ENCODE measurements at regions not wholly inside any gene's neighbourhood (a gene's known extent, or its start where the extent isn't known, plus 50 kb on each side); places are given as distances from the start of the nearest gene placed in this dataset.
"Not testable (repeated sequence)": the region's sequence is repeated elsewhere in the genome, so short reads cannot be mapped to it uniquely, and the experiment has no call there.

DNA sequence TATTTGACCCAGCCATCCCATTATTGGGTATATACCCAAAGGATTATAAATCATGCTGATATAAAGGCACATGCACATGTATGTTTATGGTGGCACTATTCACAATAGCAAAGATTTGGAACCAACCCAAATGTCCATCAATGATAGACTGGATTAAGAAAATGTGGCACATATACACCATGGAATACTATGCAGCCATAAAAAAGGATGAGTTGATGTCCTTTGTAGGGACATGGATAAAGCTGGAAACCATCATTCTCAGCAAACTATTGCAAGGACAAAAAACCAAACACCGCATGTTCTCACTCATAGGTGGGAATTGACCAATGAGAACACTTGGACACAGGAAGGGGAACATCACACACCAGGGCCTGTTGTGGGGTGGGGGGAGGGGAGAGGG lies 147.3 kb upstream of the STK26 start:
- TF ChIP-seq, protein P1, sequence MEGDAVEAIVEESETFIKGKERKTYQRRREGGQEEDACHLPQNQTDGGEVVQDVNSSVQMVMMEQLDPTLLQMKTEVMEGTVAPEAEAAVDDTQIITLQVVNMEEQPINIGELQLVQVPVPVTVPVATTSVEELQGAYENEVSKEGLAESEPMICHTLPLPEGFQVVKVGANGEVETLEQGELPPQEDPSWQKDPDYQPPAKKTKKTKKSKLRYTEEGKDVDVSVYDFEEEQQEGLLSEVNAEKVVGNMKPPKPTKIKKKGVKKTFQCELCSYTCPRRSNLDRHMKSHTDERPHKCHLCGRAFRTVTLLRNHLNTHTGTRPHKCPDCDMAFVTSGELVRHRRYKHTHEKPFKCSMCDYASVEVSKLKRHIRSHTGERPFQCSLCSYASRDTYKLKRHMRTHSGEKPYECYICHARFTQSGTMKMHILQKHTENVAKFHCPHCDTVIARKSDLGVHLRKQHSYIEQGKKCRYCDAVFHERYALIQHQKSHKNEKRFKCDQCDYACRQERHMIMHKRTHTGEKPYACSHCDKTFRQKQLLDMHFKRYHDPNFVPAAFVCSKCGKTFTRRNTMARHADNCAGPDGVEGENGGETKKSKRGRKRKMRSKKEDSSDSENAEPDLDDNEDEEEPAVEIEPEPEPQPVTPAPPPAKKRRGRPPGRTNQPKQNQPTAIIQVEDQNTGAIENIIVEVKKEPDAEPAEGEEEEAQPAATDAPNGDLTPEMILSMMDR (conservative IDR thresholded peaks at IDR 0.05; ENCODE audit: low read depth, low read length): not testable (repeated sequence)
- TF ChIP-seq EZH2 (IDR thresholded peaks at IDR 0.05; ENCODE audit: low read length, unreplicated experiment); EZH2phosphoT487 (IDR thresholded peaks at IDR 0.05; ENCODE audit: borderline replicate concordance, low read length): not testable (repeated sequence)
